ENCODE measurements at regions not wholly inside any gene's neighbourhood (a gene's known extent, or its start where the extent isn't known, plus 50 kb on each side); places are given as distances from the start of the nearest gene placed in this dataset.
A peak's percentile ranks its signal among the peaks of the same experiment; 100 is the strongest.

DNA sequence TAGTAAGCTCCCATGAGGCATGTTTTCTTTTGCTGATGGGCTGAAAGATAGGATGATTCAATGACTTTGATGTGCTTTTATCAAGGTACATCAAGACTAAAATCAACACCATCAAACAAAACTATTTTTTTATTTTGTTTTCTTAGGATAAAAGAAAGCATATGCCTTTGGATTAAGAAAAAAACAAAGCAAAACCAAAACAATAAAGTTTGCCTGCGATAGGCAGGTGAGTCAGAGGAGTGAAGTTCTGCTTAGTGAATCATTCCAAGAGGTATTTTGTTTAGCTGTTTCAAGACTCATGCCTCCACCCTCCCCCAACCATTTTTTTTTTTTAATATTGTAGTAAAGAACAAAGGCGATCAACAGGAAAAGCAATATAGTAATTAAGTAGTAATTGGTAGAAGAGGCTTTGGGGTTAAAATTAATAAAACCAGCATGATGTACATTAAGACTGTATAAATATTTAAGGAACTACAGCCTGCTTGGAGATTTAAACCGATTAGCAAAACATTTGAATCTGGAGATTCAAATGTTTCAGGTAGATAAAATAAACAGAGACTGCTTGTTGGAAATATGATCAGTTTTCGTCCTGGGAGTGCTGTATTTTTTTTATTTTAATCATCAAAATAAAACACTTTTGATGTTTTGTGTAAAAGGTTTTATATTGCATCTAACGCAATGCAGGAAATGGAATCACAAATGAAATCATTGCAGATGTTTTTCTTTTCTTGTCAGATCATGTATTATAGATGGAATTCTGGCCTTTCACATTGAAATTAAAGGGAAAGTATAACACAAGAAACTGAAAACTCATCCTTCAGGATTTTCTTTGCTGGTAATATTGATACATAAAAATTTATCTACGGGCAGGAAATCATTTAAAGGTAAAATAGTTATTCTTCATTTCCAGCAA is 482.3 kb upstream of the MANEA start:
- BruUV-seq (replicated peaks), result no TSS peak
- no peak overlapping the region for H2BK5ac ChIP-seq (ENCODE audit: low read depth, low read length, poor library complexity, severe bottlenecking)

More for the DNA sequence above, 482.3 kb upstream of the MANEA start:
- Histone ChIP-seq H2AK5ac (ENCODE audit: low read depth, low read length) (no peak overlapping the region), H4K8ac (ENCODE audit: low read depth in 2 of 2, low read length in 2 of 2) (peak overlapping the region in 1 of 2 experiments; percentile 42; a peak in 1 of 4 replicates), H3K27ac (ENCODE audit: insufficient read depth, low read length) (no peak overlapping the region), H2BK20ac (ENCODE audit: low read depth, low read length) (no peak overlapping the region), H3K23ac (ENCODE audit: low read depth, low read length) (no peak overlapping the region), H2BK120ac (ENCODE audit: low read depth, low read length) (no peak overlapping the region), H3K36me3 (ENCODE audit: control insufficient read depth, insufficient read depth, low read length) (no peaks in the 10 kb centered on the region), H3K79me1 (ENCODE audit: low read depth in 1 of 2, low read length in 2 of 2) (no peaks in the 10 kb centered on the region), H3K4me1 (ENCODE audit: control insufficient read depth, insufficient read depth, low read length) (no peaks in the 10 kb centered on the region), H2AK9ac (replicated peaks; ENCODE audit: low read depth, low read length, poor library complexity) (no peak overlapping the region), H3K4me2 (ENCODE audit: low read depth, low read length) (peak overlapping the region; percentile 28), H3K9me1 (ENCODE audit: insufficient read depth, low read length) (no peaks in the 10 kb centered on the region), H2BK15ac (ENCODE audit: low read depth, low read length) (no peak overlapping the region), H4K91ac (ENCODE audit: insufficient read depth, low read depth, low read length) (no peak overlapping the region), H4K5ac (ENCODE audit: low read depth, low read length) (no peak overlapping the region), H3K56ac (ENCODE audit: extremely low read depth, insufficient read depth, low read length) (no peak overlapping the region), H3K4me3 (ENCODE audit: insufficient read depth, low read depth, low read length) (no peak overlapping the region), H3K27me3 (ENCODE audit: control insufficient read depth, insufficient read depth, low read length) (no peaks in the 10 kb centered on the region), H3K9ac (ENCODE audit: low read depth, low read length) (no peak overlapping the region), H3K9me3 (ENCODE audit: control insufficient read depth, insufficient read depth, low read length) (no peaks in the 10 kb centered on the region), H3K4ac (ENCODE audit: low read depth, low read length) (no peak overlapping the region), H4K20me1 (ENCODE audit: insufficient read depth, low read length) (no peaks in the 10 kb centered on the region), H3K18ac (ENCODE audit: low read depth, low read length) (no peak overlapping the region), H2AFZ (replicated peaks; ENCODE audit: low read length, poor library complexity) (no peak overlapping the region), H3K14ac (replicated peaks; ENCODE audit: low read depth, low read length) (no peak overlapping the region)
- in situ Hi-C loops (cut with MboI; ENCODE audit: low sequenced_read_pairs) (no loop called here), dilution Hi-C loops (cut with HindIII; ENCODE audit: low sequenced_read_pairs, unreplicated experiment) (no loop called here), intact Hi-C loops (cut with micrococcal nuclease) (no loop called here)
- no peak; the same call in 1 of the 2 replicates for ATAC-seq (ENCODE audit: low read depth)
- DNase-seq, result peak; percentile 71
- TF ChIP-seq FOS (IDR thresholded peaks at IDR 0.05; ENCODE audit: low read depth, low read length), result peak; percentile 51
- no peak for TF ChIP-seq SMC3 (IDR thresholded peaks at IDR 0.05; ENCODE audit: low read depth, low read length)
- ChIA-PET POLR2A (ENCODE audit: unreplicated experiment) (no interaction called here), CTCF (no interaction called here)
- WGBS, 2 experiments (ENCODE audit: extremely low coverage in 2 of 2, insufficient read length in 1 of 2), result no CpG with 5 or more reads among the region's 6 CpGs

All from IMR-90 (cell line).